Spleen (tissue), 11 donors: ENCODE measurements at regions not wholly inside any gene's neighbourhood (a gene's known extent, or its start where the extent isn't known, plus 50 kb on each side); places are given as distances from the start of the nearest gene placed in this dataset.

Source experiments
- DNase-seq: peaks from one replicate; pipeline ENCODE4 v3.0.0-alpha.2; 2020
- H3K27ac ChIP-seq, 8 donors: fragments of 200-600 bp; sonication (generic) in 7 of 8; 1 replicate in 4 of 8; 2 replicates in 4 of 8; pipeline versions ENCODE4 v1.5.0 to v1.8.0; 2016 to 2021; ENCODE audit warnings: inconsistent platforms in 4 of 8, mild to moderate bottlenecking in 4 of 8, moderate library complexity in 1 of 8
- H3K27me3 ChIP-seq, 7 donors: fragments of 200-600 bp; sonication (generic) in 6 of 7; replicated peaks in 1 of 7; 1 replicate in 4 of 7; 2 replicates in 3 of 7; pipeline versions ENCODE4 v1.5.0 to v1.8.0; 2016 to 2021; ENCODE audit warnings: inconsistent platforms in 3 of 7, mild to moderate bottlenecking in 1 of 7
- H3K36me3 ChIP-seq, 6 donors: fragments of 200-600 bp; sonication (generic) in 5 of 6; 1 replicate in 4 of 6; 2 replicates in 2 of 6; pipeline versions ENCODE4 v1.5.0 to v1.8.0; 2016 to 2021; ENCODE audit warnings: inconsistent platforms in 2 of 6
- H3K4me1 ChIP-seq, 6 donors: fragments of 200-600 bp; sonication (generic) in 5 of 6; 1 replicate in 3 of 6; 2 replicates in 3 of 6; pipeline versions ENCODE4 v1.5.0 to v1.8.0; 2016 to 2021; ENCODE audit warnings: inconsistent platforms in 3 of 6
- H3K4me3 ChIP-seq, 8 donors: fragments of 200-600 bp; sonication (generic) in 7 of 8; 1 replicate in 4 of 8; 2 replicates in 4 of 8; pipeline versions ENCODE4 v1.5.0 to v1.8.0; 2016 to 2021; ENCODE audit warnings: inconsistent platforms in 4 of 8, mild to moderate bottlenecking in 4 of 8, moderate library complexity in 2 of 8
- H3K9me3 ChIP-seq, 8 donors: fragments of 200-600 bp; sonication (generic) in 7 of 8; 1 replicate in 4 of 8; 2 replicates in 4 of 8; pipeline versions ENCODE4 v1.5.0 to v1.8.0; 2016 to 2021; ENCODE audit warnings: inconsistent platforms in 4 of 8
- POLR2A ChIP-seq, 3 donors: fragments of 450-650 bp; IDR thresholded peaks; one replicate each; pipeline ENCODE4 v1.5.1; 2017; ENCODE audit warnings: antibody characterized with exemption in 3 of 3, mild to moderate bottlenecking in 1 of 3
- POLR2AphosphoS5 ChIP-seq, 3 donors: sonication (generic); formaldehyde crosslinking; IDR thresholded peaks; one replicate each; pipeline ENCODE4 v1.5.1; 2017; ENCODE audit warnings: antibody characterized with exemption in 3 of 3
- WGBS, 5 donors: extraction: QIAGEN DNeasy Blood & Tissue Kit in 3 of 5; methylation state at CpG; one replicate each; pipeline versions ENCODE4 v1.1.5 to v1.1.7; 2013 to 2018; 5-methylcytosine and 5-hydroxymethylcytosine counted together
- intact Hi-C: fragments of 100-400 bp; cut with DNase I; formaldehyde crosslinking; loops from one replicate; pipeline ENCODE4 v1.15.0; 2023; ENCODE audit warnings: low total_unique reads
- TF ChIP-seq, protein P1 (sequence below), 11 experiments: fragments of 200-600 bp in 7 of 11; fragments of 450-650 bp in 4 of 11; sonication (generic) in 4 of 11; IDR thresholded peaks in 8 of 11; conservative IDR thresholded peaks in 3 of 11; 1 replicate in 7 of 11; 2 replicates in 4 of 11; pipeline versions ENCODE4 v1.4.0 to v1.8.0; 2016 to 2021; ENCODE audit warnings: antibody characterized with exemption in 11 of 11, inconsistent platforms in 4 of 11, mild to moderate bottlenecking in 1 of 11
- donor health status: healthy with polysubstance abuse.
- donor health status: DM: no; HTN: no; CAD: no; lungs with moderate emphysema.
- donor health status: DM: no; HTN: no; CAD: no.
- donor health status: Bipolar disorder and iron deficiency.
- donor health status: healthy.
- donor health status: DM: no; HTN: no; CAD: no.
- donor health status: DM: yes; HTN: yes; CAD: no.

DNA sequence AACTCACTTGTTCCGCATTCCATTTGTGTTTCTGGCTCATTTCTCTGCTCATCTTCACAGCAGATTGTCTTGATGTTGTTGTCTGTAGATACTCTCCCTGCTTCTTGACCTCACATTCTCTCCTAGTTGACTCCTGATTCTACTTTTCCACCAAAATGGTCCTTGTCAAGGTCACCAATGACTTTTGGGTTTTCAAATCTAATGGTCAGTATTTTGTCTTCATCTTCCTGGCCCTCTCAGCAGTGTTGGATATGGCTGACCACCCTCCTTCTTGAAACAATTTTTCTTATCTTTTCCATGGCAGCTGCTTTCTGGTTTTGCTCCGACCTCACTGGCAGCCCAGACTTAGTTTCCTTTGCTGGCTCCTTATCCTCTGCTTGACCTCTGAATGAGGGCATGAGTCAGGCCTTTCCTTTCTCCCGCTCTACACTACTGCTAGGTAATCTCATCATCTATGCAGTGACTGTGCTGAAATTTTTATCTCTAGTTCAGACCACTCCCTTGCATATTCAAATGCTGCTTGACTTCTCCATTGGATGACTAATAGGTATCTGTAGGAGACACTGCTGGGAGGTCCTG, 386.6 kb upstream of the SPRED2 start:
- DNase-seq: no peak
- Histone ChIP-seq H3K9me3 (peaks cover 0 to 9% (median 0%) of the 10 kb centered on the region in 8 donors), H3K36me3 (no peaks in the 10 kb centered on the region), H3K4me1 (no peaks in the 10 kb centered on the region), H3K27ac (no peak overlapping the region), H3K4me3 (no peak overlapping the region), H3K27me3 (peaks cover 0 to 5% (median 0%) of the 10 kb centered on the region in 7 donors)
- intact Hi-C loops: no loop called here
- no peak for TF ChIP-seq POLR2AphosphoS5 (IDR thresholded peaks at IDR 0.05)
- 60 to 79% (median 70%) methylated on average over 3 of the region's 3 CpGs for WGBS, 5 donors

GRCh38 chr2:65813631-65814173, 381.3 kb upstream of the SPRED2 start:
- no peak for DNase-seq

DNA sequence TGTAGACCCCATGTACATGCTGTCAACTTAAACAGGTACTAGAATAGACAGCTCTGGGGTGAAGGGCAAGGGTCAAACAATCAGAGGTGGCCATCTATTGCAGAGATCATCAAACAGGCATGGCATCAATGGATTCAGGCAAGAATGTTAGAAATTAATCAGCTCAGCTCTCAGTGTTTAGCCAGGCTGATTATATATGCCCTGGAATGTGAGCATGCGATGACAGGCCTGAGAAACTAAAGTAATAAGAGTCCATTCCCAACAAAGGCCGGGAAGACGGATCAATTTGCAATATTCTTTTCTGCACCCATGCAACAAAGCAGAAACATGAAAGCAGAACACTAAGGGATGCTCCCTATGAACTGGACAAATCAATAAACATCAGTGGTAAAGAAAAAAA, 380.5 kb upstream of the SPRED2 start:
- DNase-seq: no peak
- intact Hi-C loops: no loop called here
- WGBS, 5 donors: 78 to 96% (median 87%) methylated on average over 3 of the region's 3 CpGs
- no peaks in the 10 kb centered on the region for H3K4me1 ChIP-seq
- H3K36me3 ChIP-seq: no peaks in the 10 kb centered on the region
- no peak overlapping the region for H3K27ac ChIP-seq
- no peak for TF ChIP-seq POLR2AphosphoS5 (IDR thresholded peaks at IDR 0.05)
- TF ChIP-seq, protein P1, sequence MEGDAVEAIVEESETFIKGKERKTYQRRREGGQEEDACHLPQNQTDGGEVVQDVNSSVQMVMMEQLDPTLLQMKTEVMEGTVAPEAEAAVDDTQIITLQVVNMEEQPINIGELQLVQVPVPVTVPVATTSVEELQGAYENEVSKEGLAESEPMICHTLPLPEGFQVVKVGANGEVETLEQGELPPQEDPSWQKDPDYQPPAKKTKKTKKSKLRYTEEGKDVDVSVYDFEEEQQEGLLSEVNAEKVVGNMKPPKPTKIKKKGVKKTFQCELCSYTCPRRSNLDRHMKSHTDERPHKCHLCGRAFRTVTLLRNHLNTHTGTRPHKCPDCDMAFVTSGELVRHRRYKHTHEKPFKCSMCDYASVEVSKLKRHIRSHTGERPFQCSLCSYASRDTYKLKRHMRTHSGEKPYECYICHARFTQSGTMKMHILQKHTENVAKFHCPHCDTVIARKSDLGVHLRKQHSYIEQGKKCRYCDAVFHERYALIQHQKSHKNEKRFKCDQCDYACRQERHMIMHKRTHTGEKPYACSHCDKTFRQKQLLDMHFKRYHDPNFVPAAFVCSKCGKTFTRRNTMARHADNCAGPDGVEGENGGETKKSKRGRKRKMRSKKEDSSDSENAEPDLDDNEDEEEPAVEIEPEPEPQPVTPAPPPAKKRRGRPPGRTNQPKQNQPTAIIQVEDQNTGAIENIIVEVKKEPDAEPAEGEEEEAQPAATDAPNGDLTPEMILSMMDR (IDR thresholded peaks at IDR 0.05 in 8 of 11, conservative IDR thresholded peaks at IDR 0.05 in 3 of 11): no peak
- TF ChIP-seq POLR2A (IDR thresholded peaks at IDR 0.05): no peak
- peaks cover 0 to 2% (median 0%) of the 10 kb centered on the region in 7 donors for H3K27me3 ChIP-seq
- no peak overlapping the region for H3K4me3 ChIP-seq
- peaks cover 0 to 11% (median 8%) of the 10 kb centered on the region in 8 donors for H3K9me3 ChIP-seq

More at GRCh38 chr2:65813631-65814173, 381.3 kb upstream of the SPRED2 start:
- TF ChIP-seq, protein P1 (IDR thresholded peaks at IDR 0.05 in 8 of 11, conservative IDR thresholded peaks at IDR 0.05 in 3 of 11): no peak
- no peak for TF ChIP-seq POLR2A (IDR thresholded peaks at IDR 0.05)
- no peak for TF ChIP-seq POLR2AphosphoS5 (IDR thresholded peaks at IDR 0.05)
- Histone ChIP-seq H3K4me3 (no peak overlapping the region), H3K27ac (no peak overlapping the region), H3K27me3 (peaks cover 0 to 5% (median 0%) of the 10 kb centered on the region in 7 donors), H3K4me1 (no peaks in the 10 kb centered on the region), H3K36me3 (no peaks in the 10 kb centered on the region), H3K9me3 (peaks cover 0 to 2% (median under 1%) of the 10 kb centered on the region in 8 donors)
- intact Hi-C loops: no loop called here
- WGBS, 5 donors: 89 to 98% (median 94%) methylated on average over 2 of the region's 2 CpGs

DNA sequence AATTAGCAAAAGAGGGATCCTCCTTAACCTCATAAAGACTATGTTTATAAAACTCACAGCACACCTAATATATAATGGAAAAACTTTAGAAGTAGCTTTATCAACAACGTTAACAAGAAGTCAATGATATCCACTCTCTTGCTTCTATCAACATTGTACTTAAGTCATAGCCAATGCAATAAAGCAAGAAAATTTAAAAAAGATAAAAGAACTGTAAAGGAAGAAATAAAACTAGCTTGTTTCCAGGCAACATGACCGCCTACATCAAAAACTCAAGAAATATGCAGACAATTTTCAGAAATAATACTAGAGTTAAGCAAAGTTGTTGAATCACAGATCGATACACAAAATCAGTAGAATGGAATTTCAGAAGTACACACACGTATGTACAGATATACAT, 375.5 kb upstream of the SPRED2 start:
- peaks cover 0 to 26% (median 14%) of the 10 kb centered on the region in 8 donors for H3K9me3 ChIP-seq
- no peak for TF ChIP-seq POLR2A (IDR thresholded peaks at IDR 0.05)
- TF ChIP-seq, protein P1 (IDR thresholded peaks at IDR 0.05 in 8 of 11, conservative IDR thresholded peaks at IDR 0.05 in 3 of 11): no peak
- TF ChIP-seq POLR2AphosphoS5 (IDR thresholded peaks at IDR 0.05): no peak
- H3K27me3 ChIP-seq: peaks cover 0 to 6% (median 0%) of the 10 kb centered on the region in 7 donors
- H3K4me1 ChIP-seq: no peaks in the 10 kb centered on the region
- intact Hi-C loops: no loop called here
- no peak overlapping the region for H3K27ac ChIP-seq
- H3K4me3 ChIP-seq: no peak overlapping the region
- no peak for DNase-seq
- no peaks in the 10 kb centered on the region for H3K36me3 ChIP-seq
- WGBS, 5 donors: 79 to 93% (median 91%) methylated on average over 4 of the region's 4 CpGs
